RPMI7951 (cell line): ENCODE measurements at regions not wholly inside any gene's neighbourhood (a gene's known extent, or its start where the extent isn't known, plus 50 kb on each side); places are given as distances from the start of the nearest gene placed in this dataset.

ENCODE experiments used
- DNase-seq: peaks from one replicate; pipeline ENCODE4 v3.0.0-alpha.2; 2012; ENCODE audit warnings: low read depth

GRCh38 chr13:104869501-104869900, 1666.0 kb downstream of the EFNB2 start:
- DNase-seq: no peak

- no peak for DNase-seq
Observed at GRCh38 chr13:104868806-104869205, 1666.7 kb downstream of the EFNB2 start.

GRCh38 chr13:104855581-104855980, 1679.9 kb downstream of the EFNB2 start:
- DNase-seq: no peak

GRCh38 chr13:104854698-104855097, 1680.8 kb downstream of the EFNB2 start:
- DNase-seq: no peak

- DNase-seq: no peak
Observed at GRCh38 chr13:104854007-104854406, 1681.5 kb downstream of the EFNB2 start.

GRCh38 chr13:104847922-104848321, 1687.5 kb downstream of the EFNB2 start:
- DNase-seq: no peak

- DNase-seq: no peak
Observed at GRCh38 chr13:104843401-104843800, 1692.1 kb downstream of the EFNB2 start.

GRCh38 chr13:104841110-104841509, 1694.4 kb downstream of the EFNB2 start:
- no peak for DNase-seq

GRCh38 chr13:104837756-104838155, 1697.7 kb downstream of the EFNB2 start:
- no peak for DNase-seq

GRCh38 chr13:104833221-104833620, 1702.2 kb downstream of the EFNB2 start:
- DNase-seq: no peak

GRCh38 chr13:104832231-104832630, 1703.2 kb downstream of the EFNB2 start:
- DNase-seq: no peak

GRCh38 chr13:104831831-104832230, 1703.6 kb downstream of the EFNB2 start:
- no peak for DNase-seq

GRCh38 chr13:104823709-104824108, 1711.8 kb downstream of the EFNB2 start:
- DNase-seq: no peak

GRCh38 chr13:104823071-104823470, 1712.4 kb downstream of the EFNB2 start:
- no peak for DNase-seq

GRCh38 chr13:104817271-104817670, 1718.2 kb downstream of the EFNB2 start:
- DNase-seq: no peak

GRCh38 chr13:104816726-104817125, 1718.7 kb downstream of the EFNB2 start:
- no peak for DNase-seq

GRCh38 chr13:104810242-104810641, 1725.2 kb downstream of the EFNB2 start:
- DNase-seq: no peak

GRCh38 chr13:104809483-104809882, 1726.0 kb downstream of the EFNB2 start:
- DNase-seq: no peak

GRCh38 chr13:104805346-104805745, 1730.1 kb downstream of the EFNB2 start:
- DNase-seq: no peak

GRCh38 chr13:104799152-104799551, 1732.9 kb upstream of the SLC10A2 start:
- DNase-seq: no peak

GRCh38 chr13:104798486-104798885, 1732.3 kb upstream of the SLC10A2 start:
- no peak for DNase-seq

- no peak for DNase-seq
Observed at GRCh38 chr13:104796581-104796980, 1730.4 kb upstream of the SLC10A2 start.

- DNase-seq: no peak
Observed at GRCh38 chr13:104785952-104786351, 1719.7 kb upstream of the SLC10A2 start.

- no peak for DNase-seq
Observed at GRCh38 chr13:104784891-104785290, 1718.7 kb upstream of the SLC10A2 start.

- DNase-seq: no peak
Observed at GRCh38 chr13:104782741-104783140, 1716.5 kb upstream of the SLC10A2 start.
